HG03066 (cell line): ENCODE measurements at regions not wholly inside any gene's neighbourhood (a gene's known extent, or its start where the extent isn't known, plus 50 kb on each side); places are given as distances from the start of the nearest gene placed in this dataset.
"Not testable (repeated sequence)": the region's sequence is repeated elsewhere in the genome, so short reads cannot be mapped to it uniquely, and the experiment has no call there.

Source experiments
- ATAC-seq: cut with Tn5 transposase; IDR thresholded peaks from one replicate; pipeline ENCODE4 v1.9.1; 2021; ENCODE audit warnings: low read depth; ENCODE audit not compliant: unreplicated experiment

- not testable (repeated sequence) for ATAC-seq
Observed at GRCh38 chr9:42239445-42240260, 56.2 kb downstream of the SPATA31A6 start.

DNA sequence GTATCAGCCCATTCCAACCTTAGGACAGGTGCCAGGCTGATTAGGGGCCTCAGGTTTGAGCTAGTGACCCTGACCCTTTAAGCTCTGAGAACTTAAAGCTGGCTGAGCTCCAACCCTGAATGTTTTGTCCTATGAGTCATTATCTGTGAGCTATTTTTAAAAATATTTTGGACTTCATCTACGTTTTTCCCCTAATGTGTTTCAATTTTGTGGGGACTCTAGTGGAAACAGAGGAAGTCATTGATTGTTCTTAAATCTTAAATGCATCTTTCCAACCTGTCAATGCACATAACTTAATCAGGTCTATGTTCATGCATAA is 56.8 kb downstream of the SPATA31A6 start:
- not testable (repeated sequence) for ATAC-seq

GRCh38 chr9:42243211-42243610 is 59.8 kb downstream of the SPATA31A6 start:
- not testable (repeated sequence) for ATAC-seq

- ATAC-seq: not testable (repeated sequence)
Observed at GRCh38 chr9:42243822-42244221, 60.4 kb downstream of the SPATA31A6 start.

GRCh38 chr9:42268729-42269128 is 85.3 kb downstream of the SPATA31A6 start:
- ATAC-seq: not testable (repeated sequence)

GRCh38 chr9:42269171-42269570 is 85.7 kb downstream of the SPATA31A6 start:
- not testable (repeated sequence) for ATAC-seq

DNA sequence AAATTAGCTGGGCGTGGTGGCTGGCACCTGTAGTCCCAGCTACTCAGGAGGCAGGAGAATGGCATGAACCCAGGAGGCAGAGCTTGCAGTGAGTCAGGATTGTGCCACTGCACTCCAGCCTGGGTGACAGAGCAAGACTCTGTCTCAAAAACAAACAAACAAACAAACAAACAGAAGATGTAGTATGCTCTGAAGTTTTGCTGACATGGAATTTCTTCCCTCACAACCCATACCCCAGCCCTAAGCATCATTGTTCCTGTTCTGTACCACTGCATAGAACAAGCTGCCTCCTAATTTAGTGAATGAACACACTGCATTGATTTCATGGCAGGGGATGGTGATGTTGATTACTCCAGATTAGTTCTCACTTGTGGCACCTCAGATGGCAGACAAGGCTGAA is 89.7 kb downstream of the SPATA31A6 start:
- ATAC-seq: not testable (repeated sequence)

GRCh38 chr9:42275141-42275540 is 91.7 kb downstream of the SPATA31A6 start:
- no peak for ATAC-seq

DNA sequence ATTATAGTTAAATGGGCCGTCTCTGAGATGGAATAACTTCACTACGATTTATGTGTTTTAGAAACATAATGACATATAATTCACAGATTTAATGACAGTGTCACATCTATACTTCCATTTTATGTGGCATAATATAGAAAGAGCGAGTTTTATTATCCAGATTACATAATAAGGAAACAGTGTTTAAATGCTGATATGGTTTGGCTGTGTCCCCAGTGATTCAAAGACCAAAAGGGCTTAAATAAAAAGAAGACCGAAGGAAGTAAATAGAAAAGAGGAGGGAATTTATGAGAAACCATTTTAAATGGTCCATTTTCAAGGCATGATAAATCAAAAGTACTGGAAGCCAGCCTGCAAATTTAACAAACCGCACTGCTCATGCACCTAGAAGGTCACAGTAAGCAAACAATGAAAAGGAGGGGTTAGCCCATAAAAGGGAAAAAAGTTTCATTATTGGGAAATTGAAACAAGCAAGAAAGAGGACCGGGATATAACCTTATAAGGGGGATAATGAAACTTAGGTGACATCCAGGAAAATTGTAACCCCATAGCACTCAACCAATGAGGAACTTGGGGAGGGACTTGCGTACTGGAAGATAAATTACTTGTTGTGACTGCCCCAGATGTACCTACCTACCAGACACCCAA is 99.2 kb downstream of the SPATA31A6 start:
- ATAC-seq: not testable (repeated sequence)

DNA sequence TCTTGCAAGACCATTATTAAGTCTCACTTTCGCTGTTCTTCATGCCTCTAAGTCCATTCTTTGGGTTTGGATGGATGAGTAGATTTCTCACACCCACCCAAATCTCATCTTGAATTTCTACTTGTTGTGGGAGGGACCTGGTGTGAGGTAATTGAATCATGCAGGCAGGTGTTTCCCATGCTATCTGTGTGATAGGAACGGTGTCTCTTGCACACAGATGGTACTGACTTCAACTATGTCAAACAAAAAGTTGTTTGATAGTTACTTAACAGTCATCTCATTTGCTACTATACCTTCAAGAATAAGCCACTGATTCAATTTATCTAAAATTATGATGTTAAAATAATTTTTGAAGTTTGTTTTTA is 99.7 kb downstream of the SPATA31A6 start:
- not testable (repeated sequence) for ATAC-seq

DNA sequence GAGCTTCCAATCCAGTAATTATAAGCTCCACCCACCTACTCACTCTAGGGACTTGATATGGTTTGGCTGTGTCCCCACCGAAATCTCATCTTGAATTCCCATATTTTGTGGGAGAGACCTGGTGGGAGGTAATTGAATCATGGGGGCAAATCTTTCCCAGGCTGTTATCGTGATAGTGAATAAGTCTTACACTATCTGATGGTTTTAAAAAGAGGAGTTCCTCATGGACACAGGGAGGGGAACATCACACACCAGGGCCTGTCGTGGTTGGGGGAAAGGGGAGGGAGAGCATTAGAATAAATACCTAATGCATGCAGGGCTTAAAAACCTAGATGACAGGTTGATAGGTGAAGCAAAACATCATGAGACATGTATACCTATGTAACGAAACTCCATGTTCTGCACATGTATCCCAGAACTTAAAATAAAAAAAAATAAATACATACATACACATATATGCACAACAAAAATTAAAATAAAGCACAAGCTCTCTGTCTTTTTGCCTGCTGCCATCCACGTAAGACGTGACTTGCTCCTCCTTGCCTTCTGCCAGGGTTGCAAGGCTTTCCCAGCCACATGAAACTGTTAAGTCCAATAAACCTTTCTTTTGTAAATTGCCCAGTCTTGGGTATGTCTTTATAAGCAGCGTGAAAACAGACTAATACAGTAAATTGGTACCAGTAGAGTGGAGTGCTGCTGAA is 102.8 kb downstream of the SPATA31A6 start:
- not testable (repeated sequence) for ATAC-seq

- not testable (repeated sequence) for ATAC-seq
Observed at GRCh38 chr9:42288002-42288864, 104.8 kb downstream of the SPATA31A6 start.

- not testable (repeated sequence) for ATAC-seq
Observed at GRCh38 chr9:42288865-42289229, 105.4 kb downstream of the SPATA31A6 start.

GRCh38 chr9:42300124-42300523 is 116.7 kb downstream of the SPATA31A6 start:
- not testable (repeated sequence) for ATAC-seq

DNA sequence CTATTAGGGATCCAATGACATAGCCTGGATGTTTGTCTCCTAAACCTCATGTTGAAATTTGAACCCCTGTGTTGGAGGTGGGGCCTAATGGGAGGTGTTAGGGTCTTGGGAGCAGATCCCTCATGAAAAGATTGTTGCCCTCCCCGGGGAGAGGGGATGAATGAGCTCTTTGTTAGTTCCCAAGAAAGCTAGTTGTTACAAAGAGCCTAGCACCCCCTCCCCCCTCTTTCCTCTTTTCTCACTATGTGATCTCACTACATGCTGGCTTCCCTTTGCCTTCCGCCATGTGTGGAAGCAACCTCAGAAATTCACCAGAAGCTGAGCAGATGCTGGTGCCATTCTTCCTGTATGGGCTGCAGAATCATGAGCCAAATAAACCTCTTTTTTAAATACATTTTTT is 123.2 kb downstream of the SPATA31A6 start:
- ATAC-seq: not testable (repeated sequence)

DNA sequence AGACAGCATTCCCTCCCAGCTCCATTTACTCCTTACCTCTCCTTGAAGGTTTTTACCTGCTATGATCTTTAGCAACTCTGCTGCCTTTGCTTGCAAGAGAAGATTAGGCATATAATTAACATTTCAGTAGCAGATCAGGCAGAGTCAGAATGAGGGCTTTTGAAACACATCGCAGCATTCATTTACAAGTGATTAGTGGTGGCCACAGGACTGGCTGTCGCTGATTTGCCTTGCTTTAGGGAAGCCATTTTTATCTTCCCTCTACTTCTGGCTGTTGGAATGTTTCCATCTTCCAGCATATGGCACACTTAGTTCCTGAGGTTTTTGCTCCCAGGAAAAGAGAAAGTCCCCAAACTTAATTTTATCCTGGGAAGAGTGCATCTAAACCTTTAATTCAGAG is 124.0 kb downstream of the SPATA31A6 start:
- not testable (repeated sequence) for ATAC-seq

- not testable (repeated sequence) for ATAC-seq
Observed at GRCh38 chr9:42310972-42311371, 127.5 kb downstream of the SPATA31A6 start.

DNA sequence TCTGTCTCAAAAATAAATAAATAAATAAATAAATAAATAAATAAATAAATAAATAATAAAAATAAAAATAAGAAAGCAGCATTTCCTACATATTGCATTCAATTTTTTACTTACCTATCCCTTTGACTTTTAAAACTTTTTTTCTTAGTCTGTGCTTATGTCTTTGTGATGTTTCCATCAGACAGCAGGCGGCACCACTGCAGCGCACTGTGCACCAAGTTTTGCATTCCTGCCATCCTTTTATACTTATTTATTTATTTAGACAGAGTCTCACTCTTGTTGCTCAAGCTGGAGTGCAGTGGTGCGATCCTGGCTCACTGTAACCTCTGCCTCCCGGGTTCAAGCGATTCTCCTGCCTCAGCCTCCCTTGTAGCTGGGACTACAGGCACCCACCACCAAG is 132.6 kb downstream of the SPATA31A6 start:
- not testable (repeated sequence) for ATAC-seq

- not testable (repeated sequence) for ATAC-seq
Observed at GRCh38 chr9:42317677-42318076, 134.2 kb downstream of the SPATA31A6 start.

DNA sequence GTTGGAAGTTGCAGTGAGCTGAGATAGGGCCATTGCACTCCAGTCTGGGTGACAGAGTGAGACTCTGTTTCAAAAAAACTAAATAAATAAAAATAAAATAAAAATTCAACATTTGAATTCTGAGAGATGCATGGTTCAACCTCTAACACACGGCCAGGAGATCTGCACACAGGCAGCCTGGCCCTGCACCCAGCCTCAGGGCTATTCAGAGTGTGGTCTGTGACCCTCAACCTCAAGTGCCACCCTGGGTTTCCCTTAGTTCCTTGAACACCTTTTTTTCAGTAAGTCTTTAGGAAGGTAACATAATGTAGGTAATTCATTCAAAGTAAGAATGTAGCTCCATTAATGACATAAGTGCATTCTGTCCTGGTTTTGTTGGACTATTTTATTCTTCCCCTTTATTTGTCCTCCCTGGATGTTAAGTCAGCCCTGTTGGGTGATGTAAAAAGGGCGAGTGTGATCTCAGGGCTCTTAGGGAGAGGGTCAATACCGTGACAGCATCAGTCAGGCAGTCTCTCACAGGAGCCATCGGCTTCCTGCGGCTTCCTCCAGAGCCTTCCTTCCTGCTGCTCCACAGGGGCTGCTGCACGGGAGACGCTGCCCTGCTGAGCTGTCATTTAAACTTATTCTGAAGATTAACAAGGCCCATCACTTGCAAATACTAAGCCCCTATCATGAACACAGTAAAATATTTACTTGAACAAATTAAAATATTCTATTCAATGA is 139.8 kb downstream of the SPATA31A6 start:
- not testable (repeated sequence) for ATAC-seq
